Stimulated activated naive B cell treated with anti-CD40 and anti-IgM and Interleukin-4, amounts not matched to agents 10 μg/mL and 1 μg/mL and 100 μg/mL, for 72 hours (primary cell): ENCODE measurements at regions not wholly inside any gene's neighbourhood (a gene's known extent, or its start where the extent isn't known, plus 50 kb on each side); places are given as distances from the start of the nearest gene placed in this dataset.

Source experiments
- ATAC-seq, 2 donors: fragments of 150-1000 bp; cut with Tn5 transposase; replicated peaks; 2 replicates each; pipeline ENCODE4 v1.10.0; 2021; ENCODE audit warnings: moderate library complexity in 1 of 2
- DNase-seq: peaks from one replicate; pipeline ENCODE4 v3.0.0; 2021
- H3K27ac Mint-ChIP-seq: one replicate; pipeline ENCODE4 v1.8.0; 2022; ENCODE audit warnings: mild to moderate bottlenecking, mixed read lengths
- H3K27me3 Mint-ChIP-seq, 2 donors: one replicate each; pipeline ENCODE4 v1.8.0; 2022; ENCODE audit warnings: mixed read lengths in 2 of 2
- H3K36me3 Mint-ChIP-seq, 2 donors: one replicate each; pipeline ENCODE4 v1.8.0; 2022; ENCODE audit warnings: mixed read lengths in 2 of 2, mild to moderate bottlenecking in 1 of 2
- H3K4me1 Mint-ChIP-seq, 2 donors: one replicate each; pipeline ENCODE4 v1.8.0; 2022; ENCODE audit warnings: mixed read lengths in 2 of 2, mild to moderate bottlenecking in 1 of 2
- H3K4me3 Mint-ChIP-seq, 2 donors: one replicate each; pipeline ENCODE4 v1.8.0; 2022; ENCODE audit warnings: mild to moderate bottlenecking in 2 of 2, mixed read lengths in 2 of 2, moderate library complexity in 1 of 2
- H3K9me3 Mint-ChIP-seq, 2 donors: one replicate each; pipeline ENCODE4 v1.8.0; 2022; ENCODE audit warnings: mixed read lengths in 2 of 2, mild to moderate bottlenecking in 1 of 2

DNA sequence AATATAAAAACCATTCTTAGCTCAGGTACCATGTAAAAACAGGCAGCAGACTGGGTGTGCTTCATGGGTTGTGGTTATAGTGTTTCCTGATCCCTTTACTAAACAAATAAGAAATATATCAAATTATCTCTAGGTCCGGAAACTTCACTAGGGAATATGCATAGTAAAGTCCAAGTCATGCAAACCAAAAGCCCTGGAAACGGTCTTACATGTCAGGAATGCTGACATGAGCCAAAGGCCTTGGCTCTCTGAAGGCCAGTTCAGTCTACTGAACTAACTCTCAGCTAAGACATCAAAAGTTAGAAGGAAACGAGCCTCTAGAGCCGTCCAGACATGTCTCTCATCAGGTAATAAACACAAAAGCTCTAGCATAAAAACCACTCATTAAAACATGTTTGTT lies 778.9 kb upstream of the ZNF608 start:
- DNase-seq, result no peak
- Mint-ChIP-seq H3K36me3 (no peaks in the 10 kb centered on the region), H3K27ac (no peak overlapping the region), H3K9me3 (peaks cover 0 to 2% of the 10 kb centered on the region in 2 donors), H3K27me3 (no peaks in the 10 kb centered on the region), H3K4me3 (no peak overlapping the region), H3K4me1 (no peaks in the 10 kb centered on the region)
- no peak for ATAC-seq

GRCh38 chr5:125526966-125527365 lies 780.5 kb upstream of the ZNF608 start:
- no peak for DNase-seq
- no peak for ATAC-seq

DNA sequence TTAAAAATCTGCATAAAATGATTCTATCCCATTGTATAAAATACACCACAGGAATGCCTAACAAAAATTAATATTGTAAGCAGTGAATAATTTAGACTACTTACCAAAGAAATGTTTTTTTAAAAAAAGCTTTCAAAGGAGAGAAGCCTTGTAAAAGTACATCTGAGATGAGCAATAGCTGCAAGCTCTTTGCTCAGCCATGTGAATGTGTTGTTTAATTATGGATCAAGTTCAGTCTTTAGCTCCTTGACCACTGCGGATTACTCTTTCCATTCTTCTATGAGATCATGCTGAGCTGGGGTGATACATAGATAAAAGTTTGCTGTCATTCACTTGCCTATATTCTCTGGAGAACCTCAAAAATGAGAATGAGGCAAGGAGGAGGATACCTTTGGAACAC lies 782.4 kb upstream of the ZNF608 start:
- no peaks in the 10 kb centered on the region for H3K27me3 Mint-ChIP-seq
- peaks cover 0 to 4% of the 10 kb centered on the region in 2 donors for H3K9me3 Mint-ChIP-seq
- no peak overlapping the region for H3K27ac Mint-ChIP-seq
- H3K4me1 Mint-ChIP-seq, result no peaks in the 10 kb centered on the region
- DNase-seq, result no peak
- H3K4me3 Mint-ChIP-seq, result no peak overlapping the region
- no peaks in the 10 kb centered on the region for H3K36me3 Mint-ChIP-seq
- ATAC-seq, result no peak

More at GRCh38 chr5:125526966-125527365, 780.5 kb upstream of the ZNF608 start:
- H3K9me3 Mint-ChIP-seq, result no peaks in the 10 kb centered on the region
- H3K4me1 Mint-ChIP-seq, result no peaks in the 10 kb centered on the region
- no peak overlapping the region for H3K4me3 Mint-ChIP-seq
- no peak overlapping the region for H3K27ac Mint-ChIP-seq
- no peaks in the 10 kb centered on the region for H3K27me3 Mint-ChIP-seq
- H3K36me3 Mint-ChIP-seq, result no peaks in the 10 kb centered on the region

DNA sequence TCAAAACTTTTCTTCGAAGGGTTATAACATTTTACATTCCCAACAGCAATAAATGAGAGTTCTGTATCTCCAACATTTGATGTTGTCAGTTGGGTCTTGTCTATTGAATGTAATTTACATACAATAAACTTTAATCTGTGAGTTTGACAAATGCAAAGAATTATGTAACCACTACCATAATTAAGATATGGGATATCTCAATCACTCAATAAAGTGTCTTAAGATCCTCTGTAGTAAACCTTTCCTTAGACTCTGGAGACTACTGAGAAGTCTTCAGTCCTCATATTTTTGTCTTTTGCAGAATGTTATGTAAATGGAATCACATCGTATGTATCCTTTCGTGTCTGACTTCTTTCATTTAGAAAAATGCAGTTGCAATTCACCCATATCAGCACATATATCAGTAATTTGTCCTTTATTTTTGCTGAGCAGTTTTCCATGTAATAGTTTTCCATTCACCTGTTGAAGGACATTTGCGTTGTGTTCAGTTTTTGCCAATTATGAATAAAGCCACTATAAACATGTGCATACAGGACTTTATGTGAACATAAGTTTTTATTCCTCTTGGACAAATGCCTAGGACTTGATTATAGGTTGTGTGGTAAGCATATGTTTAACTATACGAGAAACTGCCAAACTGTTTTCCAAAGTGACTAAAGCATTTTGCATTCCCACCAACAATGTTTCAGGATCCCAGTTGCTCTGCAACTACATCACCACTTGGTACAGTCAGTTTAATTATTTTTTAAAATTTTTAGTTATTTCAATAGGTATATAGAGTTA lies 784.6 kb upstream of the ZNF608 start:
- Mint-ChIP-seq H3K27me3 (no peaks in the 10 kb centered on the region), H3K9me3 (peaks cover 4 to 10% of the 10 kb centered on the region in 2 donors), H3K4me3 (no peak overlapping the region), H3K27ac (no peak overlapping the region), H3K4me1 (peaks cover 0 to 3% of the 10 kb centered on the region in 2 donors), H3K36me3 (peaks cover 3% of the 10 kb centered on the region in 2 donors)
- DNase-seq (no peak), ATAC-seq (no peak)

GRCh38 chr5:125536095-125536494 lies 789.7 kb upstream of the ZNF608 start:
- DNase-seq (no peak), ATAC-seq (no peak)
- Mint-ChIP-seq H3K4me3 (no peak overlapping the region), H3K9me3 (peaks cover 11 to 17% of the 10 kb centered on the region in 2 donors), H3K27me3 (no peaks in the 10 kb centered on the region), H3K4me1 (peaks cover 2 to 13% of the 10 kb centered on the region in 2 donors), H3K36me3 (peaks cover 7 to 9% of the 10 kb centered on the region in 2 donors), H3K27ac (no peak overlapping the region)

DNA sequence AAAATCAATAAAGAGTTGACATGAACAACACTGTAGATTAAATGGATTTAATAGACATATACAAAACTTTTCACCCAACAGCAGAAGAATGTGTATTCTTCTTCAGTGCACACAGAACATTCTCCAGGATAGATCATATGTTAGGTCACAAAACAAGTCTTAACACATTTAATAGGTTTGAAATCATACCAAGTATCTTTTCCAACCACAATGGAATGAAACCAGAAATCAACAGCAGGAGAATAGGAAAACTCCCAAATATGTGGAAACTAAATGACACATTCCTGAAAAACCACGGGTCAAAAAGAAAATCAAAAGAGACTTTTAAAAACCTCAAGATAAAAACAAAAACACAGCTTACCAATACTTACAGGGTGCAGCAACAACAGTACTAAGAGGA lies 790.1 kb upstream of the ZNF608 start:
- DNase-seq (no peak), ATAC-seq (no peak)
- Mint-ChIP-seq H3K4me1 (peaks cover 2 to 13% of the 10 kb centered on the region in 2 donors), H3K27ac (no peak overlapping the region), H3K27me3 (no peaks in the 10 kb centered on the region), H3K9me3 (peaks cover 11 to 17% of the 10 kb centered on the region in 2 donors), H3K4me3 (no peak overlapping the region), H3K36me3 (peaks cover 7 to 9% of the 10 kb centered on the region in 2 donors)

GRCh38 chr5:125537661-125538060 lies 791.2 kb upstream of the ZNF608 start:
- H3K27me3 Mint-ChIP-seq, result no peaks in the 10 kb centered on the region
- H3K9me3 Mint-ChIP-seq, result peaks cover 11 to 17% of the 10 kb centered on the region in 2 donors
- peaks cover 2 to 13% of the 10 kb centered on the region in 2 donors for H3K4me1 Mint-ChIP-seq

DNA sequence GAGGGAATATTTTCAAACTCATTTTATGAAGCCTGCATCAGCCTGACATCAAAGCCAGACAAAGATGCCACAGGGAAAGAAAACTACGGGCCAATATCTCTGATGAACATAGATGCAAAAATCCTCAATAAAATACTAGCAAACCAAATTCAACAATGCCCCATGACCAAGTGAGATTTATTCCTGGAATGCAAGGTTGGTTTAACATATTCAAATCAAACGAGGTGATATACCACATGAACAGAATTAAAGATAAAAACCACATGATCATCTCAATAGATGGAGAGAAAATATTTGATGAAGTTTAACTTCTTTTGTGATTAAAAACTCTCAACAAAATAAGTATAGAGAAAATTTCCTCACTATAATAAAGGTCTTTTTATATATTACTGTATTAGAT lies 792.0 kb upstream of the ZNF608 start:
- peaks cover 7 to 9% of the 10 kb centered on the region in 2 donors for H3K36me3 Mint-ChIP-seq
- ATAC-seq (no peak), DNase-seq (no peak)
- peaks cover 11 to 15% of the 10 kb centered on the region in 2 donors for H3K9me3 Mint-ChIP-seq
- peaks cover 2 to 13% of the 10 kb centered on the region in 2 donors for H3K4me1 Mint-ChIP-seq
- no peak overlapping the region for H3K27ac Mint-ChIP-seq
- H3K4me3 Mint-ChIP-seq, result no peak overlapping the region
- H3K27me3 Mint-ChIP-seq, result no peaks in the 10 kb centered on the region

More at GRCh38 chr5:125537661-125538060, 791.2 kb upstream of the ZNF608 start:
- Mint-ChIP-seq H3K4me3 (no peak overlapping the region), H3K27ac (no peak overlapping the region), H3K36me3 (peaks cover 7 to 9% of the 10 kb centered on the region in 2 donors)
- no peak for DNase-seq
- ATAC-seq, result no peak

GRCh38 chr5:125541085-125541484 lies 794.6 kb upstream of the ZNF608 start:
- no peaks in the 10 kb centered on the region for H3K27me3 Mint-ChIP-seq
- peaks cover 4 to 6% of the 10 kb centered on the region in 2 donors for H3K36me3 Mint-ChIP-seq

GRCh38 chr5:125549322-125549911 lies 803.0 kb upstream of the ZNF608 start:
- H3K9me3 Mint-ChIP-seq, result no peaks in the 10 kb centered on the region
- no peak for DNase-seq
- H3K27ac Mint-ChIP-seq, result no peak overlapping the region
- ATAC-seq, result no peak
- no peaks in the 10 kb centered on the region for H3K36me3 Mint-ChIP-seq
- H3K4me3 Mint-ChIP-seq, result no peak overlapping the region
- peaks cover 0 to 3% of the 10 kb centered on the region in 2 donors for H3K4me1 Mint-ChIP-seq
- peaks cover 0 to 8% of the 10 kb centered on the region in 2 donors for H3K27me3 Mint-ChIP-seq

More at GRCh38 chr5:125541085-125541484, 794.6 kb upstream of the ZNF608 start:
- ATAC-seq, result no peak
- Mint-ChIP-seq H3K4me1 (peaks cover 2 to 9% of the 10 kb centered on the region in 2 donors), H3K9me3 (peaks cover 7% of the 10 kb centered on the region in 2 donors), H3K27ac (no peak overlapping the region), H3K4me3 (no peak overlapping the region)
- no peak for DNase-seq

DNA sequence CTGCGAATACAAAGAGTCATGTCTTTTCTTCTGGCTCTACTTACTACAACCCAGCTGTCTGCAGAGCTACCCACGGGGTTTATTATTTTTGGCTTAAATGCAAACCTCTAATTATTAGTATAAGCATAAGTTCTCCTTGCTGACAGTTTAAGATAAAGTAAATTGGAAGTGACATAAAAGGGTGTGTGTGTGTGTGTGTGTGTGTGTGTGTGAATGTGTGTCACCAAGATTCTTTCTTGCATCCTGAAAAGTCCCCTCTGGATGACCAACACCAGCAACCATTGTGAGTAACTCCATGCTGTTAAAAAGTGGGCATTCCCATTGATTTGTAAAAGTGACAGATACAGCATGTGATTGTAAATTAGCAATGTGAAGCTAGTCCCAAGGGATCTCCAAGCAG lies 803.8 kb upstream of the ZNF608 start:
- no peak for ATAC-seq
- Mint-ChIP-seq H3K27me3 (peaks cover 0 to 8% of the 10 kb centered on the region in 2 donors), H3K4me1 (peaks cover 0 to 3% of the 10 kb centered on the region in 2 donors), H3K4me3 (no peak overlapping the region), H3K9me3 (no peaks in the 10 kb centered on the region), H3K36me3 (no peaks in the 10 kb centered on the region), H3K27ac (no peak overlapping the region)
- no peak for DNase-seq

DNA sequence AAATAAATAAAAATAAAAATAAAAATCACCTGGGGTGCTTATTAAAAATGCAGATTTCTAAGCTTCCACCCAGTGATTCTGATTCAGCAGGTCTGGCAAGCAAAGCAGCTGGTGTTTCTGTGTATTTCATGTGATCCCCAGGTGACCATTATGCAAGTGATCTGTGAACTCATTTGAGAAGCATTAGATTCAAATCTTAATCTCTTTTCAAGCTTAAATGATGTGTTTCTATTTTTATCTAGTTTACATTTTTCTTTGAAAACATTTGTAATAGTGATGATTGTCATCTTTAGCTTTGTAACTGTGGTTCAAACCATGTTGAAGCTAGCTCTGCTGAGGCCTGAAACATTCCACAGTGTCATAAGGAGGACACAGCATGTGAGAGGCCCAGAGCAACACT lies 804.8 kb upstream of the ZNF608 start:
- Mint-ChIP-seq H3K9me3 (no peaks in the 10 kb centered on the region), H3K27ac (no peak overlapping the region), H3K27me3 (peaks cover 0 to 8% of the 10 kb centered on the region in 2 donors), H3K4me3 (no peak overlapping the region), H3K4me1 (peaks cover 0 to 3% of the 10 kb centered on the region in 2 donors), H3K36me3 (no peaks in the 10 kb centered on the region)
- DNase-seq (no peak), ATAC-seq (no peak)

GRCh38 chr5:125551797-125552196 lies 805.4 kb upstream of the ZNF608 start:
- peaks cover 0 to 8% of the 10 kb centered on the region in 2 donors for H3K27me3 Mint-ChIP-seq
- no peak overlapping the region for H3K27ac Mint-ChIP-seq
- H3K36me3 Mint-ChIP-seq, result no peaks in the 10 kb centered on the region
- ATAC-seq (no peak), DNase-seq (no peak)
- no peaks in the 10 kb centered on the region for H3K9me3 Mint-ChIP-seq
- peaks cover 0 to 3% of the 10 kb centered on the region in 2 donors for H3K4me1 Mint-ChIP-seq
- H3K4me3 Mint-ChIP-seq, result no peak overlapping the region

DNA sequence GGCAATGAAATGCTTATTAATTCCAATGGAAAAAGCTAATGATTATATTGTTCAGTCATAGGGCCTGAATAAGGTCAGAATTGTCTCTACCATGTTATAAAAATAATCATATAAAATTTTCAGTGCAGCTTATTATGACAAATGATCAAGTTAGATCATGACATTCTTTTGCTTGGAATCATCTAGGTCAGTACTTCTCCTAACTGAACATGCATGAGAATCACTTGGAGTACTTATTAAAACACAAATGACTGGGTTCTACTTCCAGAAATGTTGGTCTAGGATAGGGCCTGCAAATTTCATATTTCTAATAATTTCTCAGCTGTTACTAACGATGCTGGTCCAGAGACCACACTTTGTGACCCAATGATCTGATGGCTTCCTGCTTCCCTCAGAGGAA lies 806.0 kb upstream of the ZNF608 start:
- H3K27ac Mint-ChIP-seq, result no peak overlapping the region
- no peaks in the 10 kb centered on the region for H3K36me3 Mint-ChIP-seq
- no peak for ATAC-seq
- H3K9me3 Mint-ChIP-seq, result no peaks in the 10 kb centered on the region
- H3K4me1 Mint-ChIP-seq, result peaks cover 0 to 3% of the 10 kb centered on the region in 2 donors
- peaks cover 0 to 8% of the 10 kb centered on the region in 2 donors for H3K27me3 Mint-ChIP-seq
- no peak for DNase-seq
- H3K4me3 Mint-ChIP-seq, result no peak overlapping the region

DNA sequence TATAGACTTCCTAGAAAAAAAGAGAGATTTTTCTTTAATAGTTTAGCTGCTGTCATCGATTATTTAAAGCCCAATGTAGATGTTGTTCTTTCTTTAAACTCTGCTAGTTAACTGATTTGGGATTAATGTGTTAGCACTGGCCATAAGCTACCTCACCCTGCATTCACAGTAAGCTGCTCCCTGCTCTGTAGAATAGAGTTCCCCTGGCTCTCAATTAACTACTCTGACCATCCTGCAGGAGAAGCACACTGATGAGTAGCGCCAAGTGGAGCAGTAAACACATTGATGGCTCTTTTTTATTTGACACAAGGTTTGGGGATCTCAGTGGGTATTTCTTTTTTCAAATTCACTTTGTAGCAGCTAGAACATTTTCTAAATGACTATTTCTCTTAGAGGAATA lies 807.9 kb upstream of the ZNF608 start:
- H3K4me1 Mint-ChIP-seq, result peaks cover 0 to 2% of the 10 kb centered on the region in 2 donors
- no peak for DNase-seq
- H3K27ac Mint-ChIP-seq, result no peak overlapping the region
- H3K9me3 Mint-ChIP-seq, result no peaks in the 10 kb centered on the region
- H3K36me3 Mint-ChIP-seq, result no peaks in the 10 kb centered on the region
- ATAC-seq, result no peak
- no peak overlapping the region for H3K4me3 Mint-ChIP-seq
- peaks cover 0 to 3% of the 10 kb centered on the region in 2 donors for H3K27me3 Mint-ChIP-seq
